Neural progenitor cell (in vitro differentiated cells): ENCODE measurements at regions not wholly inside any gene's neighbourhood (a gene's known extent, or its start where the extent isn't known, plus 50 kb on each side); places are given as distances from the start of the nearest gene placed in this dataset.

Experiments used
- DNase-seq: peaks from one replicate; pipeline ENCODE4 v3.0.0-alpha.2; 2016; ENCODE audit warnings: low spot score
- H2AFZ ChIP-seq: fragments of 200-600 bp; sonication (generic); replicated peaks from 2 replicates; pipeline ENCODE4 v1.6.1; 2016; ENCODE audit warnings: antibody characterized with exemption
- H3F3A ChIP-seq: fragments of 200-600 bp; sonication (generic); 2 replicates; pipeline ENCODE4 v1.6.1; 2016; ENCODE audit warnings: antibody characterized with exemption, low read depth
- H3K27ac ChIP-seq: fragments of 200-600 bp; sonication (generic); 2 replicates; pipeline ENCODE4 v1.5.1; 2016; ENCODE audit warnings: mild to moderate bottlenecking
- H3K27me3 ChIP-seq: fragments of 200-600 bp; sonication (generic); 2 replicates; pipeline ENCODE4 v1.6.1; 2016; ENCODE audit warnings: mild to moderate bottlenecking, moderate library complexity
- H3K36me3 ChIP-seq: fragments of 200-600 bp; sonication (generic); 2 replicates; pipeline ENCODE4 v1.5.1; 2016
- H3K4me1 ChIP-seq: fragments of 200-600 bp; sonication (generic); 2 replicates; pipeline ENCODE4 v1.6.1; 2016; ENCODE audit warnings: mixed run types
- H3K4me2 ChIP-seq: fragments of 200-600 bp; sonication (generic); 2 replicates; pipeline ENCODE4 v1.6.1; 2016
- H3K4me3 ChIP-seq: fragments of 200-600 bp; sonication (generic); 2 replicates; pipeline ENCODE4 v1.5.1; 2016
- H3K79me2 ChIP-seq: fragments of 200-600 bp; sonication (generic); 2 replicates; pipeline ENCODE4 v1.6.1; 2016; ENCODE audit warnings: low read depth
- H3K9ac ChIP-seq: fragments of 200-600 bp; sonication (generic); 2 replicates; pipeline ENCODE4 v1.6.1; 2016
- H3K9me3 ChIP-seq: fragments of 200-600 bp; sonication (generic); 2 replicates; pipeline ENCODE4 v1.5.1; 2016; ENCODE audit warnings: low read depth
- H4K20me1 ChIP-seq: fragments of 200-600 bp; sonication (generic); 2 replicates; pipeline ENCODE4 v1.6.1; 2016; ENCODE audit warnings: low read depth
- H3K27ac Mint-ChIP-seq: 3 replicates; pipeline ENCODE4 v1.8.0; 2021; ENCODE audit warnings: mixed read lengths
- H3K27me3 Mint-ChIP-seq: 2 replicates; pipeline ENCODE4 v1.8.0; 2022; ENCODE audit warnings: low read depth, mild to moderate bottlenecking, inconsistent platforms, moderate library complexity, mixed read lengths; ENCODE audit not compliant: insufficient read depth
- H3K36me3 Mint-ChIP-seq: 3 replicates; pipeline ENCODE4 v1.8.0; 2021; ENCODE audit warnings: mixed read lengths
- H3K4me1 Mint-ChIP-seq: 3 replicates; pipeline ENCODE4 v1.8.0; 2021; ENCODE audit warnings: mixed read lengths
- H3K4me3 Mint-ChIP-seq: 3 replicates; pipeline ENCODE4 v1.8.0; 2021; ENCODE audit warnings: mild to moderate bottlenecking, moderate library complexity, mixed read lengths
- H3K9me3 Mint-ChIP-seq: 3 replicates; pipeline ENCODE4 v1.8.0; 2020; ENCODE audit warnings: mixed read lengths
- CTCF ChIP-seq: fragments of 200-600 bp; sonication (generic); IDR thresholded peaks from 2 replicates; pipeline ENCODE4 v1.5.1; 2017; ENCODE audit warnings: antibody characterized with exemption, mild to moderate bottlenecking
- EZH2 ChIP-seq: fragments of 200-600 bp; sonication (generic); IDR thresholded peaks from 2 replicates; pipeline ENCODE4 v1.6.1; 2017; ENCODE audit warnings: antibody characterized with exemption, mild to moderate bottlenecking, moderate library complexity
- EZH2phosphoT487 ChIP-seq: fragments of 200-600 bp; sonication (generic); IDR thresholded peaks from 2 replicates; pipeline ENCODE4 v1.6.1; 2017; ENCODE audit warnings: antibody characterized with exemption

GRCh38 chr4:126396121-126396520 lies 1081.4 kb downstream of the FAT4 start:
- Histone ChIP-seq H3K9me3 (no peaks in the 10 kb centered on the region), H3F3A (no peaks in the 10 kb centered on the region), H3K4me1 (no peaks in the 10 kb centered on the region), H3K4me2 (no peak overlapping the region), H3K36me3 (no peaks in the 10 kb centered on the region), H3K27me3 (no peaks in the 10 kb centered on the region), H3K27ac (no peak overlapping the region), H3K9ac (no peak overlapping the region), H3K79me2 (no peaks in the 10 kb centered on the region), H4K20me1 (no peaks in the 10 kb centered on the region), H3K4me3 (no peak overlapping the region), H2AFZ (no peak overlapping the region)
- no peaks in the 10 kb centered on the region for H3K9me3 Mint-ChIP-seq
- no peaks in the 10 kb centered on the region for H3K27me3 Mint-ChIP-seq
- no peak overlapping the region for H3K4me3 Mint-ChIP-seq
- no peak overlapping the region for H3K27ac Mint-ChIP-seq
- DNase-seq: no peak
- no peak for TF ChIP-seq EZH2phosphoT487
- TF ChIP-seq CTCF: no peak
- TF ChIP-seq EZH2: no peak
- no peaks in the 10 kb centered on the region for H3K36me3 Mint-ChIP-seq
- no peaks in the 10 kb centered on the region for H3K4me1 Mint-ChIP-seq

GRCh38 chr4:126396703-126397102 lies 1081.9 kb downstream of the FAT4 start:
- Mint-ChIP-seq H3K4me3 (no peak overlapping the region), H3K9me3 (no peaks in the 10 kb centered on the region), H3K27ac (no peak overlapping the region), H3K27me3 (no peaks in the 10 kb centered on the region), H3K4me1 (no peaks in the 10 kb centered on the region), H3K36me3 (no peaks in the 10 kb centered on the region)
- Histone ChIP-seq H3K36me3 (no peaks in the 10 kb centered on the region), H3K4me1 (no peaks in the 10 kb centered on the region), H3K4me3 (no peak overlapping the region), H4K20me1 (no peaks in the 10 kb centered on the region), H3K27ac (no peak overlapping the region), H2AFZ (no peak overlapping the region), H3K27me3 (no peaks in the 10 kb centered on the region), H3K4me2 (no peak overlapping the region), H3K9ac (no peak overlapping the region), H3K79me2 (no peaks in the 10 kb centered on the region), H3K9me3 (no peaks in the 10 kb centered on the region), H3F3A (no peaks in the 10 kb centered on the region)
- no peak for DNase-seq
- TF ChIP-seq EZH2 (no peak), EZH2phosphoT487 (no peak), CTCF (no peak)

GRCh38 chr4:126404549-126404948 lies 1089.8 kb downstream of the FAT4 start:
- no peaks in the 10 kb centered on the region for H3K36me3 ChIP-seq
- no peaks in the 10 kb centered on the region for H3K36me3 Mint-ChIP-seq
- TF ChIP-seq EZH2phosphoT487: no peak
- TF ChIP-seq CTCF: no peak
- no peak for TF ChIP-seq EZH2
- no peak overlapping the region for H3K9ac ChIP-seq
- no peak overlapping the region for H3K27ac Mint-ChIP-seq
- H3F3A ChIP-seq: no peaks in the 10 kb centered on the region
- no peaks in the 10 kb centered on the region for H3K9me3 Mint-ChIP-seq
- no peaks in the 10 kb centered on the region for H3K9me3 ChIP-seq
- H3K4me2 ChIP-seq: no peak overlapping the region
- no peaks in the 10 kb centered on the region for H3K4me1 ChIP-seq
- H3K4me3 ChIP-seq: no peak overlapping the region
- no peaks in the 10 kb centered on the region for H3K27me3 Mint-ChIP-seq
- no peaks in the 10 kb centered on the region for H4K20me1 ChIP-seq
- H3K4me1 Mint-ChIP-seq: no peaks in the 10 kb centered on the region
- H2AFZ ChIP-seq: no peak overlapping the region
- no peaks in the 10 kb centered on the region for H3K27me3 ChIP-seq
- no peak overlapping the region for H3K27ac ChIP-seq
- H3K79me2 ChIP-seq: no peaks in the 10 kb centered on the region
- no peak overlapping the region for H3K4me3 Mint-ChIP-seq
- DNase-seq: no peak
